Endothelial cell of umbilical vein (primary cell): ENCODE measurements at regions not wholly inside any gene's neighbourhood (a gene's known extent, or its start where the extent isn't known, plus 50 kb on each side); places are given as distances from the start of the nearest gene placed in this dataset.

Source experiments
- BruUV-seq: library from RNA; stranded (reverse); fragments of 400-500 nt; replicated peaks from 2 replicates; lab custom pipeline; 2021; lab: Mats Ljungman, UMichigan
- CTCF ChIA-PET: fragments of 300-600, 350-600 bp; sonication (Branson Sonifier 250); formaldehyde crosslinking; loops from one replicate; lab custom pipeline; 2021; ENCODE audit warnings: antibody characterized with exemption, inconsistent platforms; lab: Charles Lee
- POLR2A ChIA-PET: fragments of 300-600, 350-600 bp; sonication (Branson Sonifier 250); formaldehyde crosslinking; loops from one replicate; lab custom pipeline; 2021; ENCODE audit warnings: antibody characterized with exemption, inconsistent platforms; lab: Charles Lee
- DNase-seq: peaks from one replicate; pipeline ENCODE4 v3.0.0-alpha.2; 2011; ENCODE audit warnings: low read depth, low spot score
- FAIRE-seq: peaks from 2 replicates; lab custom pipeline; 2011; peaks lifted over from hg19 to GRCh38; lab: Jason Lieb, UNC
- H2AFZ ChIP-seq: 2 replicates; pipeline ENCODE4 v1.6.0; 2012; ENCODE audit warnings: low read depth, low read length, control low read depth, inconsistent platforms
- H3K27ac ChIP-seq: 2 replicates; pipeline ENCODE4 v1.5.1; 2011; ENCODE audit warnings: low read depth, mild to moderate bottlenecking, control low read depth, low read length, moderate library complexity; ENCODE audit not compliant: insufficient read depth
- H3K27me3 ChIP-seq, 2 experiments: 2 replicates each; pipeline versions ENCODE4 v1.6.0 to v1.6.1; 2011; ENCODE audit warnings: low read length in 2 of 2, mixed read lengths in 1 of 2; ENCODE audit not compliant: control insufficient read depth in 2 of 2, insufficient read depth in 2 of 2
- H3K36me3 ChIP-seq, 2 experiments: 2 replicates in 1 of 2; 3 replicates in 1 of 2; pipeline ENCODE4 v1.5.1; 2011; ENCODE audit warnings: low read length in 2 of 2, mild to moderate bottlenecking in 1 of 2, moderate library complexity in 1 of 2; ENCODE audit not compliant: control insufficient read depth in 2 of 2, insufficient read depth in 2 of 2; ENCODE audit errors: extremely low read depth in 1 of 2
- H3K4me1 ChIP-seq: 3 replicates; pipeline ENCODE4 v1.5.1; 2011; ENCODE audit warnings: mild to moderate bottlenecking, low read length; ENCODE audit not compliant: control insufficient read depth, insufficient read depth; ENCODE audit errors: extremely low read depth
- H3K4me2 ChIP-seq: 2 replicates; pipeline ENCODE4 v1.6.1; 2011; ENCODE audit warnings: low read length, control low read depth, mixed read lengths; ENCODE audit not compliant: insufficient read depth
- H3K4me3 ChIP-seq, 3 experiments: fragments of 200-600 bp in 1 of 3; sonication (generic), shearing (Covaris generic) in 1 of 3; replicated peaks in 1 of 3; 2 replicates each; pipeline ENCODE4 v1.5.1; 2011 to 2016; ENCODE audit warnings: control low read depth in 3 of 3, low read length in 3 of 3, mild to moderate bottlenecking in 2 of 3, inconsistent platforms in 1 of 3, low read depth in 1 of 3, moderate library complexity in 1 of 3; ENCODE audit not compliant: insufficient read depth in 1 of 3
- H3K79me2 ChIP-seq: 2 replicates; pipeline ENCODE4 v1.6.0; 2012; ENCODE audit warnings: low read length, inconsistent platforms; ENCODE audit not compliant: control insufficient read depth, insufficient read depth
- H3K9ac ChIP-seq: replicated peaks from 2 replicates; pipeline ENCODE3; 2011; ENCODE audit warnings: low read length, control low read depth; ENCODE audit not compliant: insufficient read depth; ENCODE audit errors: extremely low read depth
- H3K9me1 ChIP-seq: replicated peaks from 3 replicates; pipeline ENCODE4 v1.6.0; 2011; ENCODE audit warnings: mild to moderate bottlenecking, low read length; ENCODE audit not compliant: control insufficient read depth, insufficient read depth; ENCODE audit errors: extremely low read depth
- H3K9me3 ChIP-seq: replicated peaks from 2 replicates; pipeline ENCODE4 v1.5.1; 2012; ENCODE audit warnings: low read length, inconsistent platforms; ENCODE audit not compliant: control insufficient read depth, insufficient read depth
- H4K20me1 ChIP-seq: replicated peaks from 2 replicates; pipeline ENCODE3; 2011; ENCODE audit warnings: mild to moderate bottlenecking, low read length; ENCODE audit not compliant: control insufficient read depth, insufficient read depth; ENCODE audit errors: extremely low read depth
- CTCF ChIP-seq, 2 donors: IDR thresholded peaks; 1 replicate in 1 of 2; 2 replicates in 1 of 2; pipeline ENCODE4 v1.5.1; 2011; ENCODE audit warnings: low read length in 2 of 2, mild to moderate bottlenecking in 2 of 2, moderate library complexity in 2 of 2, control low read depth in 1 of 2, inconsistent platforms in 1 of 2, low read depth in 1 of 2; ENCODE audit not compliant: insufficient read depth in 1 of 2; ENCODE audit errors: extremely low read depth in 1 of 2
- EZH2 ChIP-seq: IDR thresholded peaks from 2 replicates; pipeline ENCODE4 v1.6.1; 2012; ENCODE audit warnings: borderline replicate concordance, low read depth, mild to moderate bottlenecking, moderate library complexity, low read length, inconsistent platforms; ENCODE audit not compliant: severe bottlenecking
- FOS ChIP-seq: IDR thresholded peaks from 2 replicates; pipeline ENCODE4 v1.6.1; 2011; ENCODE audit warnings: mild to moderate bottlenecking, low read length, moderate library complexity, borderline replicate concordance; ENCODE audit not compliant: insufficient read depth
- GATA2 ChIP-seq: IDR thresholded peaks from 2 replicates; pipeline ENCODE4 v1.7.0; 2011; ENCODE audit warnings: low read depth, mild to moderate bottlenecking, moderate library complexity, mixed read lengths, low read length; ENCODE audit not compliant: insufficient read length, insufficient read depth
- JUN ChIP-seq: IDR thresholded peaks from 2 replicates; pipeline ENCODE4 v1.6.1; 2011; ENCODE audit warnings: borderline replicate concordance, low read depth; ENCODE audit not compliant: insufficient read length, insufficient read depth
- MAX ChIP-seq: IDR thresholded peaks from 2 replicates; pipeline ENCODE4 v1.6.1; 2011; ENCODE audit not compliant: insufficient read depth, insufficient read length
- MYC ChIP-seq: IDR thresholded peaks from one replicate; pipeline ENCODE4 v1.6.1; 2011; ENCODE audit warnings: mild to moderate bottlenecking, low read depth, low read length
- POLR2A ChIP-seq: IDR thresholded peaks from 2 replicates; pipeline ENCODE4 v1.6.1; 2012; ENCODE audit warnings: low read depth, mild to moderate bottlenecking, control low read depth, low read length
- POLR2AphosphoS5 ChIP-seq: IDR thresholded peaks from 2 replicates; pipeline ENCODE4 v1.6.1; 2012; ENCODE audit warnings: low read depth, mild to moderate bottlenecking, control low read depth, low read length, moderate library complexity; ENCODE audit not compliant: insufficient read depth
- dilution Hi-C: fragments of 300-500 bp; cut with MboI; formaldehyde crosslinking; loops from one replicate; pipeline ENCODE4 v1.15.0; 2019; ENCODE audit warnings: low sequenced_read_pairs; ENCODE audit not compliant: extremely low pct_ligation_motif_present
- intact Hi-C: fragments of 100-400 bp; cut with micrococcal nuclease; formaldehyde crosslinking; loops from one replicate; pipeline ENCODE4 v1.10.0; 2022

GRCh38 chr11:115921986-115922385, 417.8 kb upstream of the CADM1 start:
- TF ChIP-seq JUN, result no peak
- no peak for TF ChIP-seq MYC
- no peak for TF ChIP-seq MAX
- no peak for TF ChIP-seq EZH2
- TF ChIP-seq FOS, result no peak
- TF ChIP-seq CTCF (IDR thresholded peaks at IDR 0.05; ENCODE audit: extremely low read depth in 1 of 2, insufficient read depth in 1 of 2, low read depth in 1 of 2, low read length in 2 of 2), result no peak
- no peak for TF ChIP-seq POLR2A
- no peak for TF ChIP-seq GATA2
- TF ChIP-seq POLR2AphosphoS5, result no peak
- Histone ChIP-seq H3K79me2 (no peaks in the 10 kb centered on the region), H3K36me3 (no peaks in the 10 kb centered on the region), H3K27me3 (no peaks in the 10 kb centered on the region), H4K20me1 (no peaks in the 10 kb centered on the region), H3K4me1 (no peaks in the 10 kb centered on the region), H3K4me3 (no peak overlapping the region), H3K9me3 (peaks cover 7% of the 10 kb centered on the region), H3K4me2 (no peak overlapping the region), H2AFZ (no peak overlapping the region), H3K27ac (no peak overlapping the region), H3K9ac (no peak overlapping the region), H3K9me1 (no peaks in the 10 kb centered on the region)
- CTCF ChIA-PET, result no interaction called here
- FAIRE-seq, result no peak
- no TSS peak for BruUV-seq
- no peak for DNase-seq
- POLR2A ChIA-PET, result no interaction called here
- dilution Hi-C loops, result no loop called here
- intact Hi-C loops, result no loop called here
